PFSK-1 (cell line): ENCODE measurements at regions not wholly inside any gene's neighbourhood (a gene's known extent, or its start where the extent isn't known, plus 50 kb on each side); places are given as distances from the start of the nearest gene placed in this dataset.

ENCODE experiments used
- FOXP2 ChIP-seq: optimal IDR thresholded peaks from 2 replicates; pipeline ENCODE3; 2011; ENCODE audit warnings: borderline replicate concordance, control low read depth, inconsistent platforms; ENCODE audit not compliant: insufficient read depth; ENCODE audit errors: extremely low read length, extremely low read depth
- POLR2AphosphoS5 ChIP-seq: IDR thresholded peaks from 2 replicates; pipeline ENCODE4 v1.6.1; 2012; ENCODE audit warnings: low read depth, mild to moderate bottlenecking, control low read depth, low read length, moderate library complexity
- REST ChIP-seq, 2 experiments: IDR thresholded peaks; 2 replicates each; pipeline versions ENCODE4 v1.6.1 to v1.8.0; 2011 to 2012; ENCODE audit warnings: low read depth in 2 of 2, low read length in 2 of 2, control low read depth in 1 of 2, inconsistent platforms in 1 of 2, mild to moderate bottlenecking in 1 of 2, moderate library complexity in 1 of 2; ENCODE audit not compliant: insufficient read depth in 1 of 2
- SIN3A ChIP-seq: IDR thresholded peaks from 2 replicates; pipeline ENCODE4 v1.6.1; 2012; ENCODE audit warnings: mild to moderate bottlenecking, low read length, moderate library complexity, borderline replicate concordance; ENCODE audit not compliant: insufficient read depth
- TAF1 ChIP-seq: IDR thresholded peaks from 2 replicates; pipeline ENCODE4 v1.6.1; 2012; ENCODE audit warnings: low read length, control low read depth, borderline replicate concordance; ENCODE audit not compliant: insufficient read depth

- TF ChIP-seq TAF1: no peak
These were observed 732.7 kb upstream of the TENM4 start for GRCh38 chr11:80173371-80174136.

- no peak for TF ChIP-seq SIN3A
- no peak for TF ChIP-seq REST (IDR thresholded peaks at IDR 0.05; ENCODE audit: insufficient read depth in 1 of 2, low read depth in 2 of 2, low read length in 2 of 2)
- no peak for TF ChIP-seq POLR2AphosphoS5
- TF ChIP-seq TAF1: no peak
- TF ChIP-seq FOXP2: no peak
These were observed 728.0 kb upstream of the TENM4 start for GRCh38 chr11:80168796-80169195.

GRCh38 chr11:80167766-80168165, 726.9 kb upstream of the TENM4 start:
- TF ChIP-seq POLR2AphosphoS5: no peak
- no peak for TF ChIP-seq FOXP2
- TF ChIP-seq REST (IDR thresholded peaks at IDR 0.05; ENCODE audit: insufficient read depth in 1 of 2, low read depth in 2 of 2, low read length in 2 of 2): no peak
- no peak for TF ChIP-seq SIN3A
- TF ChIP-seq TAF1: no peak

- TF ChIP-seq POLR2AphosphoS5: no peak
- TF ChIP-seq REST (IDR thresholded peaks at IDR 0.05; ENCODE audit: insufficient read depth in 1 of 2, low read depth in 2 of 2, low read length in 2 of 2): no peak
These were observed 724.9 kb upstream of the TENM4 start for GRCh38 chr11:80165744-80166143.

- TF ChIP-seq POLR2AphosphoS5 (no peak), TAF1 (no peak), REST (IDR thresholded peaks at IDR 0.05; ENCODE audit: insufficient read depth in 1 of 2, low read depth in 2 of 2, low read length in 2 of 2) (no peak), FOXP2 (no peak)
These were observed 722.6 kb upstream of the TENM4 start for GRCh38 chr11:80163441-80163840.

- TF ChIP-seq POLR2AphosphoS5 (no peak), SIN3A (no peak), REST (IDR thresholded peaks at IDR 0.05; ENCODE audit: insufficient read depth in 1 of 2, low read depth in 2 of 2, low read length in 2 of 2) (no peak), TAF1 (no peak), FOXP2 (no peak)
These were observed 722.2 kb upstream of the TENM4 start for GRCh38 chr11:80163011-80163410.
